Hepatocyte (in vitro differentiated cells): ENCODE measurements at regions not wholly inside any gene's neighbourhood (a gene's known extent, or its start where the extent isn't known, plus 50 kb on each side); places are given as distances from the start of the nearest gene placed in this dataset.
A peak's percentile ranks its signal among the peaks of the same experiment; 100 is the strongest.

Experiments
- CTCF ChIP-seq: fragments of 200-600 bp; sonication (generic); IDR thresholded peaks from 2 replicates; pipeline ENCODE4 v1.5.1; 2016; ENCODE audit warnings: antibody characterized with exemption, mild to moderate bottlenecking; ENCODE audit not compliant: poor library complexity
- EZH2 ChIP-seq: fragments of 200-600 bp; sonication (generic); IDR thresholded peaks from 2 replicates; pipeline ENCODE4 v1.6.1; 2016; ENCODE audit warnings: antibody characterized with exemption, mild to moderate bottlenecking, borderline replicate concordance
- EZH2phosphoT487 ChIP-seq: fragments of 200-600 bp; sonication (generic); IDR thresholded peaks from one replicate; pipeline ENCODE4 v1.6.1; 2018; ENCODE audit warnings: antibody characterized with exemption, mild to moderate bottlenecking, low read depth, moderate library complexity; ENCODE audit not compliant: unreplicated experiment, severe bottlenecking

GRCh38 chr4:174156239-174156826 is 127.1 kb downstream of the FBXO8 start:
- TF ChIP-seq CTCF: peak; percentile 73
- no peak for TF ChIP-seq EZH2phosphoT487
- no peak for TF ChIP-seq EZH2
